IPS-15b (cell line): ENCODE measurements at regions not wholly inside any gene's neighbourhood (a gene's known extent, or its start where the extent isn't known, plus 50 kb on each side); places are given as distances from the start of the nearest gene placed in this dataset.

ENCODE experiments used
- H3K27me3 ChIP-seq: one replicate; pipeline ENCODE4 v1.6.1; 2013; ENCODE audit warnings: low read length; ENCODE audit not compliant: control insufficient read depth, insufficient read depth
- H3K36me3 ChIP-seq: one replicate; pipeline ENCODE4 v1.6.1; 2013; ENCODE audit warnings: low read length; ENCODE audit not compliant: control insufficient read depth, insufficient read depth
- H3K4me1 ChIP-seq: one replicate; pipeline ENCODE4 v1.6.1; 2013; ENCODE audit warnings: mild to moderate bottlenecking, low read length; ENCODE audit not compliant: control insufficient read depth, insufficient read depth
- H3K4me3 ChIP-seq: one replicate; pipeline ENCODE4 v1.5.1; 2013; ENCODE audit warnings: low read depth, low read length
- H3K9ac ChIP-seq: one replicate; pipeline ENCODE4 v1.6.1; 2013; ENCODE audit warnings: low read depth, mild to moderate bottlenecking, low read length
- H3K9me3 ChIP-seq: one replicate; pipeline ENCODE4 v1.6.1; 2013; ENCODE audit warnings: mild to moderate bottlenecking, low read length; ENCODE audit not compliant: control insufficient read depth, insufficient read depth

GRCh38 chr19:31491242-31491641 is 142.0 kb upstream of the TSHZ3 start:
- Histone ChIP-seq H3K27me3 (no peaks in the 10 kb centered on the region), H3K9me3 (no peaks in the 10 kb centered on the region), H3K36me3 (no peaks in the 10 kb centered on the region), H3K4me1 (no peaks in the 10 kb centered on the region), H3K4me3 (no peak overlapping the region), H3K9ac (no peak overlapping the region)

- H3K9me3 ChIP-seq: no peaks in the 10 kb centered on the region
- no peaks in the 10 kb centered on the region for H3K27me3 ChIP-seq
Observed at GRCh38 chr19:31492050-31492449, 142.8 kb upstream of the TSHZ3 start.

GRCh38 chr19:31496076-31496475 is 146.8 kb upstream of the TSHZ3 start:
- H3K9me3 ChIP-seq: no peaks in the 10 kb centered on the region
- no peaks in the 10 kb centered on the region for H3K27me3 ChIP-seq
- no peaks in the 10 kb centered on the region for H3K36me3 ChIP-seq
- H3K4me3 ChIP-seq: no peak overlapping the region
- H3K4me1 ChIP-seq: no peaks in the 10 kb centered on the region
- no peak overlapping the region for H3K9ac ChIP-seq

More at GRCh38 chr19:31492050-31492449, 142.8 kb upstream of the TSHZ3 start:
- H3K4me1 ChIP-seq: no peaks in the 10 kb centered on the region
- no peaks in the 10 kb centered on the region for H3K36me3 ChIP-seq
- no peak overlapping the region for H3K9ac ChIP-seq
- no peak overlapping the region for H3K4me3 ChIP-seq

DNA sequence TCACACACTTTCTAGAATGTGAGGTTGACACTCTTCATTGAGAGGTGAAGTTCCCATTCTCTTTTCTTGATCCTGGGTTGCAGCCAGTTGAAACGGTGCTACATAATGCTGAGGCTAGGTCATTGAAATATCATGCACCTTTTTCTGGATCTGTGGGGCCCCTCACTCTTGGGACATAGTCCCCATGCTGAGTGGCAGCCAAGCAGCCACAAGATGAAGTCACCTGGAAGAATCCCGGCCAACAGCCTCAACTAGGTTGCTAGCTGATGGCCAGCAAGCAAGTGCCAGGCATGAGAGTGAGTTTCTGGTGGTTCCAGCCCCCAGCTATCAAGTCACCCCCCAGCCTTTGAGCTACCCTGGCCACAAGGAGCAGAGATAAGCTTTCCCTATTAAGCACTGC is 148.5 kb upstream of the TSHZ3 start:
- Histone ChIP-seq H3K36me3 (no peaks in the 10 kb centered on the region), H3K27me3 (no peaks in the 10 kb centered on the region), H3K4me3 (no peak overlapping the region)

GRCh38 chr19:31498781-31499180 is 149.5 kb upstream of the TSHZ3 start:
- Histone ChIP-seq H3K9ac (no peak overlapping the region), H3K4me1 (no peaks in the 10 kb centered on the region), H3K4me3 (no peak overlapping the region), H3K36me3 (no peaks in the 10 kb centered on the region), H3K9me3 (no peaks in the 10 kb centered on the region), H3K27me3 (no peaks in the 10 kb centered on the region)

More for the DNA sequence above, 148.5 kb upstream of the TSHZ3 start:
- H3K9ac ChIP-seq: no peak overlapping the region
- H3K9me3 ChIP-seq: no peaks in the 10 kb centered on the region
- no peaks in the 10 kb centered on the region for H3K4me1 ChIP-seq

DNA sequence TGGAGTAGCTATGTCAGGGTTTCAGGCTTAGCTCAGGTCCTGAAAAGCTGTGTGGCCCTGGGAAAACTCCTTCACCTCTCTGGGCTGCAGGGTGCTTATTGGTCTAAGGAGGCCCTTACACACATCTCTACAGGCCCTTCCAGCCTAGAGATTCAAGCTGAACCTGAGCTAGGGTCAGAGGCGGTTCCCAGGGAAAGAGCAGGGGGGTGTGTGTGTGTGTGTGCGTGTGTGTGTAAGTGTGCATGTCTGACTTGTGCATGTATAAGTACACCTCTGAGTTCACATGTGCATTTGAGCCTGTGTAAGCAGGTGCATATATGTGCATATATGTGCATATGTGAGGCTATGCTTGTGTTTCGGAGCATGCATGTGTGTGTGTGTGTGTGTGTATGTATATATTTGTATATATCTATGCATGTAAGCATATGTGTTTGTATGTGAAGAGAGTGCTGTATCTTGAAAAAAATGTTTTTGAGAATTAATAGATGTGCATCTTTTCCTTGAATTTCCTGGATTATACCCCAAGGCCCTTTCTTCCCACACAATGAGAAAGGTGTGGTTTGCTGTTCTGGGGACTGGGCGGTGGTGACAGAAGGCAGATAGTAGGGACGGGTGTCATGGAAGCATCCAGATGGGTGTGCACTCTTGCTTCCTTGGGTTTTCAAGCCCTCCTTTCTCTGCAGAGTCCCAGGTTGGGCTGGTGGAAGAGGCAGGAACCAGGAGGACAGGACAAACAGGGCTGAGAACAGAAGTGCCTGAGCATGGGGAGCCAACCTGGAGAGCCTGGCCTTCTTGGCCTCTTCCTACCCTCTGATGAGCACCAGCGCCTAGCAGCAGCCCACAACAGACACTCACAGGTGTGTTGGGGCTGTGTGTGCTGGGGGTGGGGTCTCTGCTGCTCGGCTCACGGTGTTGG is 150.3 kb upstream of the TSHZ3 start:
- Histone ChIP-seq H3K4me1 (no peaks in the 10 kb centered on the region), H3K4me3 (no peak overlapping the region), H3K36me3 (no peaks in the 10 kb centered on the region), H3K27me3 (no peaks in the 10 kb centered on the region), H3K9ac (no peak overlapping the region), H3K9me3 (no peaks in the 10 kb centered on the region)

- Histone ChIP-seq H3K27me3 (no peaks in the 10 kb centered on the region), H3K9ac (no peak overlapping the region), H3K4me3 (no peak overlapping the region), H3K4me1 (no peaks in the 10 kb centered on the region), H3K9me3 (no peaks in the 10 kb centered on the region), H3K36me3 (no peaks in the 10 kb centered on the region)
Observed at GRCh38 chr19:31500197-31500830, 151.1 kb upstream of the TSHZ3 start.

GRCh38 chr19:31500946-31501345 is 151.7 kb upstream of the TSHZ3 start:
- no peak overlapping the region for H3K9ac ChIP-seq
- no peaks in the 10 kb centered on the region for H3K36me3 ChIP-seq
- H3K4me1 ChIP-seq: no peaks in the 10 kb centered on the region
- H3K9me3 ChIP-seq: no peaks in the 10 kb centered on the region
- H3K27me3 ChIP-seq: no peaks in the 10 kb centered on the region
- no peak overlapping the region for H3K4me3 ChIP-seq

DNA sequence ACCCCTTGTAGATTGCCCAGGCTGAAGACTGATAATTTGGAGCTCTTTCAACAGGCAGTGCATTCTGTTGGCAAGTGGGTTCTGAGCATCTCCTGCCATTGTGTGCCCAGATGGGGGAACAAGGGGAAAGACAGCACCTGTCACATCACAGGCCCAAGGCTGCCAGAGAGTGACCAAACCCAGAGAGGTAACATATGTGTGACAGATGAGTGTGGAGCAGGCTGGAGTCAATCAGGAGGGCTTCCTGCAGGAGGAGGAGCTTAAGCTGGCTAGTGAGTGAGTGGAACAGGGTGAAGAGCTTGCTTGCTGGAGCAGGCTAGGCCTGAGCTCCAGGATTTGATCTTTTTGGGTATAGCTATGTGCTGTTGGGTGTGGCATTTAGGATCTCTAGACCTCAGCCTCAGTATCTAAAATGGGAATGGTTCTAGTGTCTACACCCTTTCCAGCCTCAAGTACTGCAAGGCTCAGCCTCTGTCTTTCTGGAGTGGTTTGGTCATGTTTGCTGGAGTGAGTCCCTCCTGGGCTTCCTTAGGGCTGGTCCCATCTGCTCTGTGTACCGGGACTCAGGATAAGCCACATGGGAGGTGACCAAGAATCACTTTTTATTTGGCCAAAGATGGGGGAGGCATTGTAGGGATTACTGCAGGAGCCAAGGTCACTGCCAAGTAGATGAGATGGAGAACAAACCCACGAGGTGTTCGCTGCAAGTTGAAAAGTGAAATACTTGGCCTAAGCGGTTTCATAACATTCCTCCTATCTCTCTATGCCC is 152.4 kb upstream of the TSHZ3 start:
- H3K36me3 ChIP-seq: no peaks in the 10 kb centered on the region
- H3K27me3 ChIP-seq: no peaks in the 10 kb centered on the region
- H3K4me1 ChIP-seq: no peaks in the 10 kb centered on the region
- H3K9ac ChIP-seq: no peak overlapping the region
- no peak overlapping the region for H3K4me3 ChIP-seq
- H3K9me3 ChIP-seq: no peaks in the 10 kb centered on the region

DNA sequence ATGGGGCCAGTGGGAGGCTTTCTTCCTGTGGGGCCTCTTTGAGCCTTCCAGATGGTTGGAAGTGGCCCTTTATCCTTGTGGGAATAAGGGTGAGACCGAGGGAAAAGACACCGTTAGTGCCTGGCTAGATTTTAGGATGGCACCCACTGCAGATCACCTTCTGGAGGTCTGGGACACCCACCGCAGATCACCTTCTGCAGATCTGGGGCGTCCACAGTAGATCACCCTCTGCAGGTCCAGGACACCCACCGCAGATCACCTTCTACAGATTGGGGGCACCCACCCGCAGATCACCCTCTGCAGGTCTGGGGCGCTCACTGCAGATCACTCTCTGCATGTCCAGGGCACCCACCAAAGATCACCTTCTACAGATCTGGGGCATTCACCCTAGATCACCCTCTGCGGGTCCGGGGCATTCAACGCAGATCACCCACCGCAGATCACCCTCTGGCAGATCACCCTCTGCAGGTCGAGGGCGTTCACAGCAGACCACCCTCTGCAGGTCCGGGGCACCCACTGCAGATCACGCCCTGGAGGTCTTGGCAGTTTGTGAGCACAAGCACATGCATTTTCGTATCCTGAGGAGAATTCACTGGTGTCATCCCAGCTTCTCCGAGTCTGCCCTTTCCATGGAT is 153.4 kb upstream of the TSHZ3 start:
- Histone ChIP-seq H3K27me3 (no peaks in the 10 kb centered on the region), H3K4me3 (no peak overlapping the region), H3K36me3 (no peaks in the 10 kb centered on the region), H3K9ac (no peak overlapping the region), H3K9me3 (no peaks in the 10 kb centered on the region), H3K4me1 (no peaks in the 10 kb centered on the region)

DNA sequence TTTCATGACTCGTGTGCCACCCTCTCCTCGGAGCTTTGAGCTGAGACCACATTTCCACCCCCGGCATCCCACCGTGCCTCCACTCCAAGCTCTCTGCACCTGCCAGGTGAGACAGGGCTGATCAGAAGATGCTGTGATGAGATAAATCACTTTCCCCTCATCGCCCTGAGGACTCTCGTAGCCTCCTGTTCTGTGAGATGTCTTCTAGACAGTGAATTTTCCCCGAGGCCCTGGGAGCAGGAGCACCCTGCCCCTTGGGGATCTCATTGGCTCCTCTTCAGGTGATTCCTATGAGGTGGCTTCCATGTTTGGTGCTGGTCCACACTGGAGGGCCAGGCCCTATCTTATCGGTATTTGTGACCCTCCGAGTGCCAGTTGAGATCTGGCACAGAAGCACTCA is 154.0 kb upstream of the TSHZ3 start:
- Histone ChIP-seq H3K4me3 (no peak overlapping the region), H3K27me3 (no peaks in the 10 kb centered on the region), H3K36me3 (no peaks in the 10 kb centered on the region), H3K9ac (no peak overlapping the region), H3K9me3 (no peaks in the 10 kb centered on the region), H3K4me1 (no peaks in the 10 kb centered on the region)
